ENCODE measurements at regions not wholly inside any gene's neighbourhood (a gene's known extent, or its start where the extent isn't known, plus 50 kb on each side); places are given as distances from the start of the nearest gene placed in this dataset.

- no peak for TF ChIP-seq KLF10 (tag by site-specific recombination; IDR thresholded peaks at IDR 0.05)
- TF ChIP-seq ZNF843 (tag by site-specific recombination; IDR thresholded peaks at IDR 0.05), result no peak
- no peak for TF ChIP-seq ZNF280D (tag by site-specific recombination; IDR thresholded peaks at IDR 0.05)
- no peak for TF ChIP-seq ZNF513 (tag by site-specific recombination; IDR thresholded peaks at IDR 0.05)
- no peak for TF ChIP-seq ZNF701 (tag by site-specific recombination; IDR thresholded peaks at IDR 0.05)
- no peak for TF ChIP-seq ZNF645 (tag by site-specific recombination; IDR thresholded peaks at IDR 0.05)
Measured at GRCh38 chr4:138051157-138051556, 191.0 kb downstream of the SLC7A11 start.

Measured in HEK293 (cell line).